ENCODE measurements at regions not wholly inside any gene's neighbourhood (a gene's known extent, or its start where the extent isn't known, plus 50 kb on each side); places are given as distances from the start of the nearest gene placed in this dataset.
A peak's percentile ranks its signal among the peaks of the same experiment; 100 is the strongest.

- no peak overlapping the region for H3K4me3 ChIP-seq (ENCODE audit: low read depth, low read length)
- TF ChIP-seq MYC (IDR thresholded peaks at IDR 0.05; ENCODE audit: low read depth, low read length): no peak
- TF ChIP-seq, protein P1, sequence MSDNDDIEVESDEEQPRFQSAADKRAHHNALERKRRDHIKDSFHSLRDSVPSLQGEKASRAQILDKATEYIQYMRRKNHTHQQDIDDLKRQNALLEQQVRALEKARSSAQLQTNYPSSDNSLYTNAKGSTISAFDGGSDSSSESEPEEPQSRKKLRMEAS (IDR thresholded peaks at IDR 0.05; ENCODE audit: low read depth, low read length): no peak
- TF ChIP-seq CTCF (IDR thresholded peaks at IDR 0.05; ENCODE audit: low read depth, low read length): no peak
- no peak for TF ChIP-seq POLR2A (IDR thresholded peaks at IDR 0.05; ENCODE audit: extremely low read depth, insufficient read length)
- DNase-seq (ENCODE audit: low read depth): no peak
Observed at GRCh38 chr21:19937619-19938018, 1060.6 kb upstream of the NCAM2 start.

GRCh38 chr21:19941626-19942025 lies 1056.6 kb upstream of the NCAM2 start:
- DNase-seq (ENCODE audit: low read depth): no peak
- H3K4me3 ChIP-seq (ENCODE audit: low read depth, low read length): no peak overlapping the region
- TF ChIP-seq, protein P1 (IDR thresholded peaks at IDR 0.05; ENCODE audit: low read depth, low read length): no peak
- TF ChIP-seq CTCF (IDR thresholded peaks at IDR 0.05; ENCODE audit: low read depth, low read length) (no peak), MYC (IDR thresholded peaks at IDR 0.05; ENCODE audit: low read depth, low read length) (no peak), POLR2A (IDR thresholded peaks at IDR 0.05; ENCODE audit: extremely low read depth, insufficient read length) (no peak)

DNA sequence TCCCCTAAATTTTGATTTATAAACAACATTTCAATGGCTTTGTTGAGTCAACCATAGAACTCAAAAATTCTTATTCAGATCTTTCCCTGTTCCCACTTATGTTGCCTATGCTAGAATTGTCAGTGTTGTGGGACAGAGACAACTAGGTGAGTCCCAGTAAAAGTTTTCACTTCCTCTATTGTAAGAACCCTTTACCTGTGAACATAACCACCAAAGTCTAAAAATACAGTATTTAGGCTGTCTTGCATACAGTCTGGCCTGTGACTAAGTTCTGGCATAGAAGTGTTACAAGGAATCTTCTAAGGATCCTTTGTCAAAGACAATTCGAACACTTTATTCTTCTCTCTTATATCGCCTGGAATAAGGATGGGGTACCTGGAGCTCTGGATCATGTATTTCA lies 1047.9 kb upstream of the NCAM2 start:
- no peak for DNase-seq (ENCODE audit: low read depth)
- H3K4me3 ChIP-seq (ENCODE audit: low read depth, low read length): no peak overlapping the region
- TF ChIP-seq POLR2A (IDR thresholded peaks at IDR 0.05; ENCODE audit: extremely low read depth, insufficient read length) (no peak), CTCF (IDR thresholded peaks at IDR 0.05; ENCODE audit: low read depth, low read length) (no peak), MYC (IDR thresholded peaks at IDR 0.05; ENCODE audit: low read depth, low read length) (no peak)
- TF ChIP-seq, protein P1 (IDR thresholded peaks at IDR 0.05; ENCODE audit: low read depth, low read length): no peak

- no peak for DNase-seq (ENCODE audit: low read depth)
- TF ChIP-seq, protein P1 (IDR thresholded peaks at IDR 0.05; ENCODE audit: low read depth, low read length): no peak
- TF ChIP-seq MYC (IDR thresholded peaks at IDR 0.05; ENCODE audit: low read depth, low read length) (no peak), POLR2A (IDR thresholded peaks at IDR 0.05; ENCODE audit: extremely low read depth, insufficient read length) (no peak), CTCF (IDR thresholded peaks at IDR 0.05; ENCODE audit: low read depth, low read length) (no peak)
- no peak overlapping the region for H3K4me3 ChIP-seq (ENCODE audit: low read depth, low read length)
Observed at GRCh38 chr21:19969156-19969555, 1029.1 kb upstream of the NCAM2 start.

DNA sequence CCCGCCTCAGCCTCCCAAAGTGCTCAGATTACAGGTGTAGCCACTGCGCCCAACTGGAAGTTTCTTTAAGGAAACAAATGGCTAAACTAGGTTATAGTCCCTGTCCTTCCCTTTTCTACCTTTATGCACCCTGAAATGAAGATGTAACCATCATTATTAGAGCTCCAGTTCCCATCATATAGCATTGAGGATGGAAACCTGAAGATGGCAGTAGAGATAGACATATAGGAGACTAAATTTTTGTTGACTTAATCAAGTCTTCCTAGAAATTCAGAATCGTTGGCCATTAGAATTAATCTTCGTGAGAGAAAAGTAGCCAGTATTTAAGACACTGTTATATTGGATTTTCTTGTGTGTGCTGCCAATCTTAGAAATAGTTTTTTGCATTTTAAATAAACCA lies 1016.3 kb upstream of the NCAM2 start:
- TF ChIP-seq, protein P1 (IDR thresholded peaks at IDR 0.05; ENCODE audit: low read depth, low read length): no peak
- TF ChIP-seq MYC (IDR thresholded peaks at IDR 0.05; ENCODE audit: low read depth, low read length): no peak
- no peak for TF ChIP-seq POLR2A (IDR thresholded peaks at IDR 0.05; ENCODE audit: extremely low read depth, insufficient read length)
- TF ChIP-seq CTCF (IDR thresholded peaks at IDR 0.05; ENCODE audit: low read depth, low read length): no peak
- peak; percentile 22 for DNase-seq (ENCODE audit: low read depth)
- no peak overlapping the region for H3K4me3 ChIP-seq (ENCODE audit: low read depth, low read length)

GRCh38 chr21:19986396-19986795 lies 1011.8 kb upstream of the NCAM2 start:
- TF ChIP-seq, protein P1 (IDR thresholded peaks at IDR 0.05; ENCODE audit: low read depth, low read length): no peak
- TF ChIP-seq MYC (IDR thresholded peaks at IDR 0.05; ENCODE audit: low read depth, low read length) (no peak), POLR2A (IDR thresholded peaks at IDR 0.05; ENCODE audit: extremely low read depth, insufficient read length) (no peak), CTCF (IDR thresholded peaks at IDR 0.05; ENCODE audit: low read depth, low read length) (no peak)
- DNase-seq (ENCODE audit: low read depth): no peak
- no peak overlapping the region for H3K4me3 ChIP-seq (ENCODE audit: low read depth, low read length)
